NT2/D1 (cell line): ENCODE measurements at regions not wholly inside any gene's neighbourhood (a gene's known extent, or its start where the extent isn't known, plus 50 kb on each side); places are given as distances from the start of the nearest gene placed in this dataset.
"Not testable (repeated sequence)": the region's sequence is repeated elsewhere in the genome, so short reads cannot be mapped to it uniquely, and the experiment has no call there.

Experiments used
- YY1 ChIP-seq: IDR thresholded peaks from 2 replicates; pipeline ENCODE4 v1.6.1; 2011; ENCODE audit not compliant: insufficient read length, insufficient read depth
- ZNF274 ChIP-seq: IDR thresholded peaks from 2 replicates; pipeline ENCODE4 v1.6.1; 2011; ENCODE audit warnings: mild to moderate bottlenecking, low read depth, low read length

DNA sequence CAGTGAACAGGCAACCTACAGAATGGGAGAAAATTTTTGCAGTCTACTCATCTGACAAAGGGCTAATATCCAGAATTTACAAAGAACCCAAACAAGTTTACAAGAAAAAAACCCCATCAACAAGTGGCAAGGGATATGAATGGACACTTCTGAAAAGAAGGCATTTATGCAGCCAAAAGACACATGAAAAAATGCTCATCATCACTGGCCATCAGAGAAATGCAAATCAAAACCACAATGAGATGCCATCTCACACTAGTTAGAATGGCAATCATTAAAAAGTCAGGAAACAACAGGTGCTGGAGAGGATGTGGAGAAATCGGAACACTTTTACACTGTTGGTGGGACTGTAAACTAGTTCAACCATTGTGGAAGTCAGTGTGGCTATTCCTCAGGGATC, 80.3 kb downstream of the ZNF474 start:
- not testable (repeated sequence) for TF ChIP-seq YY1, ZNF274
